CD14-positive monocyte (primary cell): ENCODE measurements at regions not wholly inside any gene's neighbourhood (a gene's known extent, or its start where the extent isn't known, plus 50 kb on each side); places are given as distances from the start of the nearest gene placed in this dataset.

ENCODE experiments used
- DNase-seq, 3 donors: peaks; one replicate each; pipeline ENCODE4 v3.0.0-alpha.2; 2011 to 2022
- H2AFZ ChIP-seq: 2 replicates; pipeline ENCODE4 v1.6.0; 2012; ENCODE audit warnings: mild to moderate bottlenecking, low read depth, low read length, inconsistent platforms; ENCODE audit not compliant: insufficient read depth, poor library complexity, severe bottlenecking
- H3K27ac ChIP-seq, 2 donors: 1 replicate in 1 of 2; 2 replicates in 1 of 2; pipeline ENCODE4 v1.5.1; 2012 to 2013; ENCODE audit warnings: low read length in 2 of 2, control low read depth in 1 of 2, inconsistent platforms in 1 of 2, low read depth in 1 of 2, mild to moderate bottlenecking in 1 of 2
- H3K27me3 ChIP-seq, 2 donors: one replicate each; pipeline versions ENCODE4 v1.6.0 to v1.6.1; 2011 to 2013; ENCODE audit warnings: low read length in 2 of 2; ENCODE audit not compliant: control insufficient read depth in 2 of 2, insufficient read depth in 2 of 2
- H3K36me3 ChIP-seq, 2 donors: replicated peaks in 1 of 2; 1 replicate in 1 of 2; 2 replicates in 1 of 2; pipeline versions ENCODE4 v1.5.1 to v1.6.1; 2012 to 2013; ENCODE audit warnings: low read length in 2 of 2, control low read depth in 1 of 2, inconsistent platforms in 1 of 2, mild to moderate bottlenecking in 1 of 2; ENCODE audit not compliant: insufficient read depth in 2 of 2, control insufficient read depth in 1 of 2
- H3K4me1 ChIP-seq, 2 donors: 1 replicate in 1 of 2; 2 replicates in 1 of 2; pipeline versions ENCODE4 v1.5.1 to v1.6.1; 2012 to 2013; ENCODE audit warnings: low read length in 2 of 2, control low read depth in 1 of 2, inconsistent platforms in 1 of 2, mild to moderate bottlenecking in 1 of 2, moderate library complexity in 1 of 2; ENCODE audit not compliant: insufficient read depth in 2 of 2, control insufficient read depth in 1 of 2
- H3K4me2 ChIP-seq: replicated peaks from 2 replicates; pipeline ENCODE3; 2012; ENCODE audit warnings: low read length, moderate library complexity, mild to moderate bottlenecking; ENCODE audit not compliant: poor library complexity, severe bottlenecking; ENCODE audit errors: extremely low read depth
- H3K4me3 ChIP-seq, 3 experiments: fragments of 200-600 bp in 1 of 3; sonication (generic) in 1 of 3; replicated peaks in 1 of 3; 1 replicate in 2 of 3; 2 replicates in 1 of 3; pipeline ENCODE4 v1.5.1; 2011 to 2013; ENCODE audit warnings: low read length in 3 of 3, mild to moderate bottlenecking in 3 of 3, control low read depth in 2 of 3, low read depth in 2 of 3, inconsistent platforms in 1 of 3, moderate library complexity in 1 of 3
- H3K79me2 ChIP-seq: 2 replicates; pipeline ENCODE4 v1.6.0; 2012; ENCODE audit warnings: mild to moderate bottlenecking, control low read depth, inconsistent platforms, low read length, moderate library complexity; ENCODE audit not compliant: insufficient read depth
- H3K9ac ChIP-seq: 2 replicates; pipeline ENCODE4 v1.6.0; 2017; ENCODE audit warnings: low read length, mild to moderate bottlenecking; ENCODE audit not compliant: insufficient read depth, poor library complexity, severe bottlenecking
- H3K9me3 ChIP-seq, 2 donors: replicated peaks in 1 of 2; 1 replicate in 1 of 2; 2 replicates in 1 of 2; pipeline versions ENCODE4 v1.5.1 to v1.6.1; 2012 to 2013; ENCODE audit warnings: low read length in 2 of 2, control low read depth in 1 of 2; ENCODE audit not compliant: control insufficient read depth in 1 of 2, insufficient read depth in 1 of 2
- H4K20me1 ChIP-seq: 2 replicates; pipeline ENCODE4 v1.6.0; 2012; ENCODE audit warnings: mild to moderate bottlenecking, low read length, control low read depth, moderate library complexity; ENCODE audit not compliant: insufficient read depth
- H3K27ac Mint-ChIP-seq, 7 donors: one replicate each; pipeline ENCODE4 v1.8.0; 2020; ENCODE audit warnings: mild to moderate bottlenecking in 7 of 7, mixed read lengths in 7 of 7, moderate library complexity in 6 of 7, inconsistent platforms in 2 of 7
- H3K27me3 Mint-ChIP-seq, 3 donors: one replicate each; pipeline ENCODE4 v1.8.0; 2021 to 2022; ENCODE audit warnings: low read depth in 3 of 3, mild to moderate bottlenecking in 3 of 3, mixed read lengths in 3 of 3, moderate library complexity in 3 of 3, inconsistent platforms in 1 of 3
- H3K36me3 Mint-ChIP-seq, 2 donors: one replicate each; pipeline ENCODE4 v1.8.0; 2020; ENCODE audit warnings: mixed read lengths in 2 of 2, inconsistent platforms in 1 of 2, mild to moderate bottlenecking in 1 of 2
- H3K4me1 Mint-ChIP-seq: one replicate; pipeline ENCODE4 v1.8.0; 2020; ENCODE audit warnings: mild to moderate bottlenecking, mixed read lengths
- H3K4me3 Mint-ChIP-seq, 2 donors: one replicate each; pipeline ENCODE4 v1.8.0; 2020; ENCODE audit warnings: mild to moderate bottlenecking in 2 of 2, mixed read lengths in 2 of 2, moderate library complexity in 1 of 2
- H3K9me3 Mint-ChIP-seq, 7 donors: one replicate each; pipeline ENCODE4 v1.8.0; 2020 to 2022; ENCODE audit warnings: mixed read lengths in 7 of 7, mild to moderate bottlenecking in 6 of 7, moderate library complexity in 6 of 7, inconsistent platforms in 2 of 7
- CTCF ChIP-seq: fragments of 200-600 bp; IDR thresholded peaks from one replicate; pipeline ENCODE4 v1.8.0; 2022; ENCODE audit warnings: antibody characterized with exemption, mild to moderate bottlenecking
- WGBS: methylation state at CpG from one replicate; pipeline ENCODE4 v1.1.5; 2013; ENCODE audit warnings: missing lambda C conversion rate; ENCODE audit not compliant: insufficient coverage; 5-methylcytosine and 5-hydroxymethylcytosine counted together
- intact Hi-C, 2 donors: fragments of 100-400 bp; cut with micrococcal nuclease; formaldehyde crosslinking; loops; one replicate each; pipeline versions ENCODE4 v1.15.0 to v1.15.1; 2023

GRCh38 chr3:22063500-22063899 is 312.5 kb upstream of the ZNF385D start:
- Mint-ChIP-seq H3K9me3 (peaks cover 0 to 7% (median 2%) of the 10 kb centered on the region in 7 donors), H3K36me3 (no peaks in the 10 kb centered on the region), H3K27me3 (no peaks in the 10 kb centered on the region), H3K27ac (no peak overlapping the region), H3K4me1 (no peaks in the 10 kb centered on the region), H3K4me3 (no peak overlapping the region)
- WGBS, result 100% methylated on average over 3 of the region's 3 CpGs
- no peaks in the 10 kb centered on the region for H3K79me2 ChIP-seq
- no peak overlapping the region for H3K4me2 ChIP-seq
- intact Hi-C loops, result no loop called here
- no peaks in the 10 kb centered on the region for H3K4me1 ChIP-seq
- H3K36me3 ChIP-seq, result no peaks in the 10 kb centered on the region
- H3K4me3 ChIP-seq, result no peak overlapping the region
- no peaks in the 10 kb centered on the region for H3K27me3 ChIP-seq
- TF ChIP-seq CTCF, result no peak
- H3K9me3 ChIP-seq, result no peaks in the 10 kb centered on the region
- no peak overlapping the region for H3K9ac ChIP-seq
- no peaks in the 10 kb centered on the region for H4K20me1 ChIP-seq
- no peak overlapping the region for H3K27ac ChIP-seq
- no peak overlapping the region for H2AFZ ChIP-seq
- no peak for DNase-seq

DNA sequence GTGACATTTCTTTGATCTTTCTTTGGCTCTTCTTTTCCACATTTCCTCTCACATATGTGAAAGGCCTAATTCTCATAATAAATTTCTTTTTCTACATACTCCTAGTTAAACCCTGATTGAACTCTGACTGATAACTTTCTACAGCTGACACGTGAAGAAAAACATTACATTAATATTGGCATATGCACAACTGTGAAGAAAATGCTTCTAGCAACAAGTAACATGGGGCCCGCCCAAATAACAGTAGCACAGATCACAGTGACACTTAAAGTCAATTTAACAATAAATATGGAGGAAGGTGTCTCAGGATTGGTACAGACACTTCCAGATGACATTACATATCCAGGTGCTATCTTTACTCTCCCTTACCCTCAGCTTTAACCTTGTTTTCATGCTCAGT is 317.6 kb upstream of the ZNF385D start:
- Histone ChIP-seq H3K79me2 (no peaks in the 10 kb centered on the region), H3K27ac (no peak overlapping the region), H3K36me3 (no peaks in the 10 kb centered on the region), H3K9ac (no peak overlapping the region), H4K20me1 (no peaks in the 10 kb centered on the region), H3K4me1 (no peaks in the 10 kb centered on the region), H2AFZ (no peak overlapping the region), H3K9me3 (no peaks in the 10 kb centered on the region), H3K4me3 (no peak overlapping the region), H3K4me2 (no peak overlapping the region), H3K27me3 (no peaks in the 10 kb centered on the region)
- H3K27me3 Mint-ChIP-seq, result peaks cover 0 to 1% (median 0%) of the 10 kb centered on the region in 3 donors
- no peak for DNase-seq
- no peak overlapping the region for H3K4me3 Mint-ChIP-seq
- H3K36me3 Mint-ChIP-seq, result no peaks in the 10 kb centered on the region
- peaks cover 0 to 4% (median 2%) of the 10 kb centered on the region in 7 donors for H3K9me3 Mint-ChIP-seq
- intact Hi-C loops, result no loop called here
- no peaks in the 10 kb centered on the region for H3K4me1 Mint-ChIP-seq
- TF ChIP-seq CTCF, result no peak
- no CpG with 5 or more reads among the region's 2 CpGs for WGBS
- H3K27ac Mint-ChIP-seq, result no peak overlapping the region
